ENCODE measurements at regions not wholly inside any gene's neighbourhood (a gene's known extent, or its start where the extent isn't known, plus 50 kb on each side); places are given as distances from the start of the nearest gene placed in this dataset.

DNA sequence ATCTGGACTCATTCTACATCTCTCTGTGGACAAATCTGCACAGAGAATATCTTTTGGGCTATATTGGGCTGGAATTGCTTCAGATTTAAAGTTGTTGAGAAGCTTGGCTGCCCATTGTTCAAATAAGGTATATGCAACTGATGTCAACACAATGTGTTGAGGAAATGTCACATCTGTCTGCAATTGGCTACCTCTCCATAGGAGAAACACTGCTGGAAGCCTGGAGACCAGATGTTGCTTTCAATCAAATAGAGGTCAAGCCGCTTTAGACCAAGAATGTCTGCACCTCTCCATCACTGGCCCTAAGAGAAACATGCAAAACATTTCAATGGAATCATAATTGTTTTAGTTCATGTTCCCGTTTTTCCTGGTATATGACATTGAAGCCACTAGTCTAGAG, 720.2 kb downstream of the SLC4A3 start:
- DNase-seq (ENCODE audit: low spot score) (no peak), ATAC-seq (ENCODE audit: low FRiP score) (no peak)
- no peak for TF ChIP-seq CTCF (IDR thresholded peaks at IDR 0.05)

DNA sequence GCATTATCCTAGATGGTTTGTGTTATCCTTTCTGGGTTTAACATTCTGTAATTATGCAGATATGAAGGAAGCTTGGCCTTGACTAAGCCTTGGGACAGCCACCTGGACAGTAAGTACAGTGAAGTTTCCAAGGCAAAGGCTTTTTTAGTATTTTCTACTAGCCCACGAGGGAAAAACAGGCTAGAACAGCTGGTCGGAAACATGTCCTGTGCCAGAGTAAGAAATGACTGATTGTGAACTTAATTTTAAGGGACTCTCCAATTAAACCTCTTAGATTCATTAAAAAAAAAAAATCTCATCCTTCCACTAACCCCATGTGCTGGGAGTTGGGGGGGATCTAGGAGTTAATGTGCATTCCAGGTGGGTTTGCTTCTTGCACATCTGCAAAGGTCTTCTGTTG, 720.8 kb downstream of the SLC4A3 start:
- ATAC-seq (ENCODE audit: low FRiP score) (no peak), DNase-seq (ENCODE audit: low spot score) (no peak)
- no peak for TF ChIP-seq CTCF (IDR thresholded peaks at IDR 0.05)

DNA sequence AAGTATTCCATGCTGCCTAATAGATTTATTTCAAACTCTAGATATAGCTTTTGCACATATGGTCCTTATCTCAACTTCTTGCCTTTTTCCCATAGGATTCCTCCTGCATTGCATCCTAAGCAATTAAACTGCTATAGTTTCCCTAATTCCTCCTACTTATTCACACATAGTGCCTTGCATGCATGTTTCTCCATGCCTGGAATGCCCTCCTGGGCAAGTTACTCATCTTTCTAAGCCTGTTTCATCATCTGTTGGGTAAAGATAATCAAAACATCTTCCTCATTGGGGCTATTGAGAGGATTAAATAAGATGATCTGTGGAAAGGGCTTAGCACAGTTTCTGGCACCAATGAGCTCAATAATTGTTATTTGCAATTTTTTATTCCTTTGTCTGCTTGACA, 726.5 kb downstream of the SLC4A3 start:
- ATAC-seq (ENCODE audit: low FRiP score) (no peak), DNase-seq (ENCODE audit: low spot score) (no peak)
- no peak for TF ChIP-seq CTCF (IDR thresholded peaks at IDR 0.05)

- no peak for TF ChIP-seq CTCF (IDR thresholded peaks at IDR 0.05)
- no peak for ATAC-seq (ENCODE audit: low FRiP score)
- DNase-seq (ENCODE audit: low spot score) = no peak
Measured at GRCh38 chr2:220356076-220356475, 728.6 kb downstream of the SLC4A3 start.

GRCh38 chr2:220365023-220365422, 737.6 kb downstream of the SLC4A3 start:
- no peak for DNase-seq (ENCODE audit: low spot score)
- ATAC-seq (ENCODE audit: low FRiP score) = no peak
- no peak for TF ChIP-seq CTCF (IDR thresholded peaks at IDR 0.05)

- TF ChIP-seq CTCF (IDR thresholded peaks at IDR 0.05) = no peak
- ATAC-seq (ENCODE audit: low FRiP score) = no peak
Measured at GRCh38 chr2:220366765-220367164, 739.3 kb downstream of the SLC4A3 start.

GRCh38 chr2:220370764-220371163, 743.3 kb downstream of the SLC4A3 start:
- ATAC-seq (ENCODE audit: low FRiP score) (no peak), DNase-seq (ENCODE audit: low spot score) (no peak)
- TF ChIP-seq CTCF (IDR thresholded peaks at IDR 0.05) = no peak

More at GRCh38 chr2:220366765-220367164, 739.3 kb downstream of the SLC4A3 start:
- no peak for DNase-seq (ENCODE audit: low spot score)

Measured in omental fat pad (tissue), 3 donors.